Activated CD4-positive, alpha-beta T cell treated with anti-CD3 and anti-CD28 coated beads for 4 hours (primary cell): ENCODE measurements at regions not wholly inside any gene's neighbourhood (a gene's known extent, or its start where the extent isn't known, plus 50 kb on each side); places are given as distances from the start of the nearest gene placed in this dataset.

Source experiments
- DNase-seq, 2 donors: peaks; one replicate each; pipeline ENCODE4 v3.0.0-alpha.2; 2020

DNA sequence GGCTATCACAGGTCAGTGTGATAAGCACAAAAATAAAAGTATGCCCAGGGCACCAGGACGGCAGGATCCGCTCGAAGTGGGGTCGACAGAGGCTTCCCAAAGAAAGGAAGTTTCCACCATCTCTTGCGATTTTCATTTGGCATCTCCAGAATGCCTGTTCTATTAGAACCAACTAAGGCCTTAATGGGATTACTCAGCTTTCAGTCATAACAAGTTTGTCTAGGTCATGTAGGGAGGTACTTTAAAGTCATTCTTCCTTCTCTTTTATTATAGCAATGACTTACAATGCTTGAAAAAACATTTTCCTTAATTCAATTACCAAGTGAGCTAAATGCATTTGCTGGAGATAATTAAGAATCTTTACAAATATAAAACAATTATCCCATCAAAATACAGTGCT, 83.6 kb upstream of the DIO3 start:
- no peak for DNase-seq

DNA sequence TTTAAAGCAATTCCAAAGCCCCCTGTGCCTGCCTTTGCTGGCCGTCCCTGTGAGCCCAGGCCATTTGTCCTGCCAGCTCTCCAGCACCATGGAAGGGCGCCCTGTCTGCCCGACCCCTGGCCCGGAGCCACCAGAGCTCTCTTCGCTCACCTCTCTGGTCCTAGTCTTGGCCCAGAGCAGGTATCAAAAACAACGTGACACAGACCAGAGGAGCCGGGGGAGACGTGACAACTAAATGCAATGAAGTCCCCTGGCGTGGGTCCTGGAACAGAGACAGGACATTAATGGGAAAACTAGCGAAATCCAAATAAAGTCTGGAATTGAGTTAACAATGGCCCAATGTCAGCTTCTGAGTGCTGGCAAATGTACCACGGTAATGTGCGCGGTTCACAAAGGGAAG, 83.2 kb upstream of the DIO3 start:
- no peak for DNase-seq

DNA sequence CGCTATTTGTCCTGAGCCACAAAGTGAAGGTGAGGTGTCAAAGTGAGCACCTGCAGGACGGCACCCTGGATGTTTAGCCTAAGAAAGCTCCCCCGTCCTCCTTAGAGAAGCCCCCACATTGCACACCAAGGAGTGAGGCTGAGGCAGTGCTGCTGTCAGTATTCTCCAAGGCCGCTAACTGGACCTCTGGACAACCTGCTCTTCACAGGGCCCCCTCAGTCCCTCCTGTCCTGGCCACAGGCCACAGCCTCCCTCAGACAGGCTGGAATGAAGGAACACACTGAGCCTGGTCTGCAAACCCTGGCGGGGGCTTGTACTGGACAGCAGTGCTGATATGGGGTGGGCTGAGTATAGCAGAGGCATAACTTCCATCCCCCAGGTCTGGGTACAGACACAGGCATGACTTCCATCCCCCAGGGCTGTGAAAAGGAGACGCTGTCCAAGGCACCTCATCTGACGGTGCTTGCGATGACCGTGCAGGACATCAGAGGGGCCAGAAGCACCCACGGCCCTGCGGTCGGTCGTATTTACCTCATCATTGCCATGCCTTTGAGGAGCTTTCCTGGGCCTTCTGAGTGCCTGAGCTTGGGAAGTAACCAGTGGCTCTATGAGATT, 82.4 kb upstream of the DIO3 start:
- no peak for DNase-seq

DNA sequence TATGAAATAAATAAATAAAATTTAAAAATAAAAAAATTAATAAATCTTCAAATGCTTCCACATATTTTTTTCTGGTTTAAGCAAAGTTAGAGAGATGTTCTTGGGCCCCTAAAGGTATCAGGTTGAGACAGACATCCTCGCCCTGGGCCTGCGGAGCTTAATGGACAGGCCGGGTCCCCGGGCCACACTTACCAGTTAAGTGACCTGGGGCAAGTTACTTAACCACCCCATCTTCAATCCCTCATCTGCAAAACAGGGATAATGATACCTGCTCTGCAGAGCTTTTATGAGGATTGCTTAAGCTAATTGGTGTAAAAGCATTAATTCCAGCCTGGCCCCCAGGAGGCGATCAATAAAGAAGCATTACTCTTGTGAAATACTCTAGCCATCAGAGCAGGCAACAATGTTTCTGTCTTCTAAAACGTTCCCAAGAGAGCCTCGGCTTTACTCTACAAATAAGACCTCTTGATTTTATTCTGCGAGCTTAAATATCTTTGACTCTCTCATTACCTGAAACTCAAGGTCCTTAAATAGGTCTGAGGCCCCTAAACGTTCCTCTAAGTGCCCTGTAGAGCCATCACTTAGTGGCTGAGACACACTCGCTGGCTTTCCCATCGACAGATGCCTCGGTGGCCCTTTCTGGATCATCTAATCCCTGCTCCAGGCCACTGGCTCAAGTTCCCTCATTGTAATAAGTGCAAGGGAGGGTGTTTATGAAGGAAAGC, 81.1 kb upstream of the DIO3 start:
- no peak for DNase-seq

DNA sequence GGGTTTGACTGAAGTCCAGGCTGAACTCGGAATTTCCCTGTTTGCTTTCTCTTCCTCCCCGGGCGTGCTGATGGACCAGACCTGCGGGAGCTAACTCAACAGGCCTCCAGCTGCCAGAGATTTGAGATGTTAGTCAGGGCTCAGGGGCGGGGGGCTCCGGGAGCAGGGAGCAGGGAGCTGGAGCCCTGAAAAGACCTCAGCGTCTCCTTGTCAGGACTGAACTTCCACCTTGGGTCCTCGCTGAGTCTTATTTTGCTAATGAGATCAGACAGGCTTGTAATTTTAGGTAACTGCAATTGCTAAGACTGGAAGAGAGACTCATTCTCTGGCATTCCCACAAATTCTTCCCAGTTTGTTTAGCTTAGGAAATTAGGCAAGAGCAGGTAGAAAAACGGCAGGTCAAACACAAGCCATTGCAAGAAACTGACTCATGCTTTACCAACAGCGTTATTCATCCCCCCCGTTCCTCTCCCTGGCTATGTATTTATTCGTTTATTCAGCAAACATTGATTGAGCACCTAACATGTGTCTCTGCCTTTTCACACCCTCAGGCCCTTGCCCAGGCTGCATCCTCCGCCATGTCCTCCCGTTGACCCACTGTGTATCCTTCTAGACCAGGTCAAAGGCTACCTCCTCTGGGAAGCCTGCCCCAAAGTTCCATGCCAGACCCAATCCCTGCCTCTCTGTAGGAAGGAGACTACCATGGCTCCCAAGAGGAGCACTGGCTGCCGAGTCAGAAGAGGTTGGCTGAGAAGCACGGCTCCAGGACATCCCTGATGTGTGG, 80.4 kb upstream of the DIO3 start:
- DNase-seq, result no peak

DNA sequence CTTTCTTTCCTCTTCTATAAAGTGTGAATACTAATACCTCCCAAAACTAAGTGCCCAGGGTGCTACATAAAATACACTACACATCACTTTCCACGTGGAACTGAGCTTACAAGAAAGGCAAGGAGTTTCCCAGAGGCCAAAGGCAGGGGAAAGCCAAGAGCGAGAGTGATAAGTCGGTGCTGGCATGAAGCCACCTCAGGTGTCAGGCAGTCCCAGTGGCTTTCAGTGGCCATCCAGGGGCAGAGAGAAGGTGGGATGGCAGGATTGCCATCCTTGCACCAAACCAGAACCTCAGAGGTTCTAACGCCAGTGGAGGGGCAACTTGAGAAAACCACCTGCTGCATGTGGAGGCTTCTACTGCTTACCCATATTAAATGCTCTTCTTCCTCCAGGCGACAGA, 79.7 kb upstream of the DIO3 start:
- no peak for DNase-seq

DNA sequence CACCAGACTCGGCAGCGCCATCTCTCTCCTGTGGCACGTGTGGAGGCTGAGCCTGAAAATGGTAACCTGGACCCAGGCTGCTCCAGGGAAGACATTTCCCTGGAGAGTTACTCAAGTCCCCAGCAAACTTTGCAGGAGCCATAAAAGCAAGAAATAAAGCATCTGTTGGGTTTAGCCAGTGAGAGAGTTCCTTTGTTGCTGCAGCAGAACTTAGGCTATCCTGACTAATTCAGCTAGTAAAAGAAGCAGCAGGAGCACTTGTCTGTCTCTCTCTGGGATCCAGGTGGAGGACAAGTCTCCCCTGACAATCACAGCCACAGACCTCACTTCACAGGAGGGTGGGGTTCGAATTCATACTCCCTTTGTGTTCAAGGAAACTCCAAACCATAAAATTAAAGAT, 79.2 kb upstream of the DIO3 start:
- DNase-seq, result no peak

DNA sequence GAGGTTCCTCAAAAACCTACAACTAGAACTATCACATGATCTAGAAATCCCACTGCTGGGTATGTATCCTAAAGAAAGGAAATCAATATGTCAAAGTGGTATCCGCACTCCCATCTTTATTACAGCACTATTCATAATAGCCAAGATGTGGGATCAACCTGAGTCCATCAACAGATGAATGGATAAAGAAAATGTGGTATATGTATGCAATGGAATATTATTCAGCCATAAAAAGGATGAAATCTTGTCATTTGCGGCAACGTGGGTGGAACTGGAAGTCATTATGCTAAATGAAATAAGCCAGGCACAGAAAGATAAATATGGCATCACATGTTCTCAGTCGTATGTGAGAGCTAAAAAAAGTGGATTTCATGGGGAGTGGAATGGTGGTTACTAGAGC, 77.5 kb upstream of the DIO3 start:
- no peak for DNase-seq

DNA sequence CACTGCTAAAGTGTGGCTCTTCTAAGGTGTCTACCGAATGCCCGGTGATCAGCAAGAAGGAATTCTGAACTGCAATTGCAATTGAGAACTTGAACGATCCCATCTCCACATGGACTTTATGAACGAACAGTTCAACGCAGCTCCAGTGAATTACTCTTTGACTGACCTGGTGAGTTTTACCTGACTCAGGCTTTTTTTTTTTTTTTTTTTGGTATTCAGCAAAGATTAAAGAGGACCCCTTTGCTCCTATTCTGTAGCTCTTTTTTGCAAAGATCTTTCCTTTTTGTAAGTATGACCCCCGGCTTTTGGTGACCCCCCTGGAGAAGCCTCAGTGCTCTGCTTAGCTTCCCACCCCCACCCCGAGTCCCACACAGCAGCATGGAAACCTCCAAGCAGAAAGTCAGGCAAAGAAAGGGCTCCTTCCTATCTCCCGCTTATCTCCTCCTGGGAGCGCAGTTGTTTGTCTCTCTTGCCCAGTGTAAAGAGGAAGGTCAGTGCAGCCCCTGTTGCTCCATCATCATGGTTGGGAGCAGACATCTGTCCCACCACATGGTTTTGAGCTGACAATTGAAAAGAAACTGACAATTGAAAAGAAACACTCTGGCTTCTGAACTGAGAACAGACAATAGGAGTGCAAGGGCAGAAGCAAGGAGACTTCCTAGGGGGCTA, 72.1 kb upstream of the DIO3 start:
- DNase-seq, result no peak

DNA sequence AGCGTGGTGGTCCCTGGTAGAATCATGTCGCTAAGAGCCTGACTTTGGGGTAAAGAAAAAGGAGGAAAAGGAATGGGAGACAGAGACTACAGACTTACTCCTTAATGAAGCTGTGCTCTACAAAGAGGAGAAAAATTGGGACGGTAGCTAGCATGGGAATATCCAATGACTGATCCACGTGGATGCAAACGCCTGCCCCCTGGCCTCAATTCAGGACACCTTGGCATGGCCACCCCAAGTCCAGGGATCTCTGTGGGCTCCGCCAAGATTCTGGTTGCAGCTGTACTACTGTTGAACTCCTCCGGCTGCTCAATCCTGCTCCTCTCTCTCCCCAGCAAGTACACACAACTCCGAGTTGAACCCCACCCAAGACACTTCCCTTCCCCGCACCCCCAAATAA, 70.5 kb upstream of the DIO3 start:
- DNase-seq, result no peak

DNA sequence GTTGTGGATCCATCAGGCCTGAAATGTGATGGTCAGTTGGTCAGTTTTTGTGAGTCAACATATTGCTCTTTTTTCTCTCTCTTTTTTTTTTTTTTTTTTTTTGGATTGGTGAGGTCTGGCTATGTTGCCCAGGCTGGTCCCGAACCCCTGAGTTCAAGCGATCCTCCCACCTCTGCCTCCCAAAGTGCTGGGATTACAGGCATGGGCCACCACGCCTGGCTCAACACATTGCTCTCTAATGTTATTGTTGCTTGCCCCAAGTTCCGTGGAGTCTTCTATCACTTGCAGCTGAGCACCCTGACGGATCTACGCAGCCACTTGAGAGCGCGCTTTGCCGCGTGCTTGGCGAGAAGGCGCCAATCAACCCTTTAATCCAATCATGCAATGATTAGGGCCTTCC, 69.5 kb upstream of the DIO3 start:
- no peak for DNase-seq

DNA sequence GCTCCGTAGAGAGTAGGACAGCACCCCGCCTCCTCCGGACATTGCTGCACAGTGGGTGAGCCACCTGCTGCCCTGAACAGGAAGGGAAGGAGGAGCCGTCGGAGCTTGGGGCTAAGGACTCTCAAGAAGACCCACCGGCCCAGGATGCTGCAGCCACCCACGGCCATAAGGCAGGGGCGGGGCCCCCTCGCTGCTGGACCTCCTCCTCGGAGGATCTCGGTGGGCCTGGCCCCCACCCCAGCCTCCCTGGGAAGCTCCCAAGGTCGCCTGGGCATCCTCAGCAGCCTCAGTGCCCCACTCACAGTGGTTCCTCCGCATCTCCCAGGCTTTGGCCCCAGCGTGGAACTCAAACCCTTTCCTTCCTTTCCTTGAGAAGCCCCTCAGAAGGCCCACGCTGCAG, 68.6 kb upstream of the DIO3 start:
- DNase-seq, result no peak

DNA sequence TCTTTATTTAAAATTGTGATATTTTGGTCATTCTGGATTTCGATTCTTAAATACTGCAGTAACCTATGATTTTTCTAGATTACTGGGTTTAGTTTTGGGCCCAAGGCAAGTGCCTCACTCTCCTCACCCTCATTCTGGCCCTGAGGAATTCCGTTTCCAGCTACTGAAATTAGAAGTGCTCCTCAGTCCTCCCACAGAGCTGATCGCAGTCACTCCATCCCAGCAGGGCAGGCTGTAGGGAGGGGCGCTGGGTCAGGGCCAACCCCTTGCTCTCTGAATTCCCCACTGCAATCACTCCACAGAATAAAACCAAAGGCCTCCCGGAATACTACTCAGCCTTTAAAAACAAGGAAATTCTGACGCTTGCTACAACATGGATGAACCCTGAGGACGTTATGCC, 66.5 kb upstream of the DIO3 start:
- no peak for DNase-seq

DNA sequence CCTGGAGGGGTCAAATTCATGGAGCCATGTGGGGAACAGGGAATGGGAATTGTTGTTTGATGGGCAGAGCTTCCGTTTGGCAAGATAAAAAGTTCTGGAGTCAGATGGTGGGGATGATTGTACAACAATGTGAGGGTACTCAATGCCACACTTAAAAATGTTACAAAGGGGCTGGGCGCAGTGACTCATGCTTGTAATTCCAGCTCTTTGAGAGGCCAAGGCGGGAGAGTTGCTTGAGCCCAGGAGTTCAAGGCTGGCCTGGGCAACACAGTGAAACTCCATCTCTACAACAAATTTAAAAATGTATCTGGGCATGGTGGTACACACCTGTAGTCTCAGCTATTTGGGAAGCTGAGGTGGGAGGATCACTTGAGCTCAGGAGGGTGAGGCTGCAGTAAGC, 66.0 kb upstream of the DIO3 start:
- no peak for DNase-seq

DNA sequence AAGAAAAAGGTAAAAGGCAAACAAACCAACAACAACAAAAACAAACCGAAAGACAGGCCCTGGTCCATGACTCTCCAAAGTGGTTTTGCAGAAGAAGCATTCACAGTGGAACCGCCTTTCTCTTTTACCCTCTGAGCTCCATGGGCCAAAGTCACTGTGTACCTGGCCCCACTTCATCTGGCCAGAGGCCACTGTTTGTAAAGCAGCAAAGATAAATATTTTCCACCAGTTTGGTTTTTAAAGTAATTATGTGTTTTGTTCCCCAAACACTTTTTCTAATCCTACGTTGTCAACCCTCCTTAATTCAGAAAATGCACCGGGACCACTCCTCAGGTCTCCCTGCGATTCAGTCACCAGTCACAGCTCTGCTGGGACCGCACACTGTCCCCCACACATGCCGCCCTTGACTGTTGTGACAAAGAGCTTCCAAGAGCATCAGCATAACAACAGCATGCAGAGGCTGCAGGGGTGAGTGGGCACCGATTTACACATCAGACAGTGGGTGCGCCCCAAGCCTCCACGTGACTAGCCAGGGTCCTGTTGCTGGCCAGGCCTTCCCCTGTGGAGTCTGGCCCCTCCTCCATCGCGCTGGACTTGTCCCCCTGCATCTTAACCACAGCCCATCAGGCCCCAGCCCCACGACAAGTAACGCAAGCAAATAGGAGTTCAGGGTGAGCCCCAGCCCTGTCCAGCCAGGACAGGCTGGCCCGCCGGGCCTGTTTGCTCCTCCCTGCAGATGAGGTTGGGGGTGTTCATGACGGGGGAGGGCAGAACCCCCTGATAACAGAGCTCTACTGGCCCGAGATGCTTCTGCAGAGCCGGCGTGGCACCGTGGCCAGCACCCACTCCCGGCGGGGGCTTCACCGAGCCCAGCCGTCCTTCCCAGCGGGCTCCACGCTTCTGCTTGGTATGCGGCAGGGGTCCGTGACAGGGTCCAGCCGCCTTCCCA, 65.2 kb upstream of the DIO3 start:
- no peak for DNase-seq

DNA sequence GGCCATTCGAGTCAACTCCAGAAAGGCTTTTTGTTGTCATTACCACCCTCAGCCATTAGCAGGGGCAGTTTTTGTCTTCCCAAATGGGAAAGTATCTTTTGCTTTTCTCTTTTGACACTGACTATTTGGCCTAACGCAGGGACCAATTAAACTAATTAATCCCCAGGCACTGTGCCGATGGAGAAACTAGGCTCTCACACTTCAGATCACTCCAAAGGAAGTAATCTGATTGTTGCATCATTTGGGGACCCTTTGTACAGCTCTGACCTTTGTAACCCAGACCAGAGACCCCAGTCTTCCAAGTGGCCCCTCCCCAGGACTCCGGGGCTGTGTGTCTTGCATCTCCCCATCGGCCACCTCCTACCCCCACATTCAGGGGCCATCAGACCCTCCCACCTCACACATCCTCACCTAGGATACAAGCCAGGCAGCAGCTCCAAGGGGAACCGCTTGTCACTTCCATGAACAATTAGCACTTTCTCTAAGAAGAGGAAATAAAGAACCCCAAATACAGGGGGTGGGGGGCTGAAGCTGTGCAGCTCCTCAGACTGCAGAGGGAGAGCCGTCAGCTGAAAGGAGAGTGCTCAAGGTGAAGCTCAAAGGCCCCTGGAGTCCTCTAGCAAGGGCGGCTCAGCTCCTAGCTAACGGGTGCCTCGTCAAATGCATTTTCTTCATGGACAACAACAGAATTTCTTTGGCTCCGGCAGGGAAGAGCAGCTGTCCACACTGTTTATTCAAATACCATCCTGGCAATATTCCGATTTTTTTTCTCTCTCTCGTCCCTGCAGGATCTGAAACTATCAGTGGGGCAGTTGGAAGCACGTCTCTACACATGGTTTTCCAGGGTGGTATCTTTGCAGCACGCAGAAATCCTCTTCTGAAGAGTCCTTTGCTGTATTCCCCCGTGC, 64.3 kb upstream of the DIO3 start:
- DNase-seq, result no peak

DNA sequence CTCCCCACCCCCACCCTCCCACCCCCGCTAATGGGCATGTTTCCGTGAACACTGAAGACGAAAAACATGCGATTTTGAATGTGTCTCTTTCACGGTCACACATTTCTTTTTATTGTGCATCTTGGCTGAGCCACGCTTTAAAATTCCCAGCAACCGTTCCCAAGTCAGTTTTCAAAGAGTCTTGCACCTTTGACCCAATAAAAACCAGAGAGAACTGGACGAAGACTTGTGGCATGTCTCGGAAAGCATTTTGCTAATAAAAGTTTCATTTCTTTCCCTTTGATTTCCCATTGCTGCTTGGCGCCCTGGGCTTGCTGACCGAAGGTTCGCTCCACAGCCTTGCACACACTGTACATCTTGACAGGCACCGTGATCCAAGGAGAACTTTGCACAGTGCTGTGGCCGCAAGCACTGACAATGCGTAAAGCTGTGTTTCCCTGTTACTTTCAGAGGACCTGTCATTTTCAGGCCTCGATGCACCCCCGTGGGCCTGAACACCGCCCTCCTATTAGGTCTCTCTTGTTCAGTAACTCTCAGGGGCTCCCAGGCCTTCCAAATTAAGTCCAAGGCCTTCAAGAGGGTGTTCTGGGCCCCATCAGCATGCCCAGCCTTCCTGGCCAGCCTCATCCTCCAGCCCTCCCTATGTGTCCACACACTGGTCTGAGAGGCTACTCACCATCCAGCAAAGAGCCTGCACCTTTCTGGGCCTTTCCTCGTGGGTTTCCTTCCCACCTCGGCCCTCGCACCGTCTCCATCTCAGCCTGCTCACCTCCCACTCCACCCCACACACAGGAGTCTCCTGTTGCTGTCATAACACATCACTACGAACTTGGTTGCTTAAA, 63.4 kb upstream of the DIO3 start:
- DNase-seq, result no peak

DNA sequence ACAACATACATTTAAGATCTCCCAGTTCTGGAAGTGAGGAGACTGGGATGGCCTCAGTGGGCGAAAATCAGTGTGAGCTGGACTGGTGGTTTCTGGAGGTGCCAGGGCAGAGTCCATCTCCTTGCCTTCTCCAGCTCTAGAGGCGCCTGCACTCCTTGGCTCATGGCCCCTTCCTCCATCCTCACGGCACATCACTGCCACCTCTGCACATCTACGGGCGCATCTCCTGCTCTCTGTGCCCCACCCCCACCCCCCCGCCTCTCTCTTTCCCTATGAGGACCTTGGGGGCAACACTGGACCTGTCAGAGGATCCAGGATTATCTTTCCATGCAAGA, 62.8 kb upstream of the DIO3 start:
- DNase-seq, result no peak

DNA sequence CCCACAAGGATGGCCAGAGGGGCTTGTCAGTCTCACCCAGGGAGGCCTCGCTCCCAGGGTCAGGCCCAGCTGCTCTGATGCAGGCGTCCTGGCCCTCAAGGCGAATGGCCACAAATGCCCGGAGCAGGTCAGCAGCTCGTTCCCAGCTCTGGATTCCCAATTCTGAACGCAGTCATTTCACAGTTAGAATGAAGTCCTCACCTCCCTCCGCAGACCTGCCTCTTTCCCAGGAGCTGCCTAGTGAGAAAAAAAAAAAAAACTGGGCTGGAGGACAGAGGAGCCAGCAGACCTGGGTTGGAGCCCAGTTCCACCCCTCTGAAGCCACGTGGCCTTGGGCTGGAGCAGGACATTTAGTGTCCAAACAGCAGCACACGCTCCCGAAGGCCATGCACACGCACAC, 62.2 kb upstream of the DIO3 start:
- no peak for DNase-seq

DNA sequence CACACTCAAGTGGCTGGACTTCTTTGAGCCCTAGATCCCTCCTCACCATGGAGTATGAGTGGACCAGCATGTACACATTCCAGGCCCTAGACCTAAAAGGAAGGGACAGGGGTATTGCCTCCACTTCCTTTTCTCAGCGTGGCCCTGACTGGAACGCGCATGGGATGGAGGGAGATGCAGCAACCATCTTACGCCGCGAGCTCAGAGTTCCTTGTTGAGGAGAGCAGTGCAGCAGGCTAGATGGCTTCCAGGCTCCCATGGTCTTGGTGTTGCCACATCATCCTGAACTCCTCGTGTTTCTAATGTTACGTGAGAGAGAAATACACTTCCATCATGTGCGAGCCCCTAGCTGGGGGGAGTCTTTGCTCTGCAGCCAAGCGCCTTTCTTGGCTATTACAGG, 61.8 kb upstream of the DIO3 start:
- no peak for DNase-seq

DNA sequence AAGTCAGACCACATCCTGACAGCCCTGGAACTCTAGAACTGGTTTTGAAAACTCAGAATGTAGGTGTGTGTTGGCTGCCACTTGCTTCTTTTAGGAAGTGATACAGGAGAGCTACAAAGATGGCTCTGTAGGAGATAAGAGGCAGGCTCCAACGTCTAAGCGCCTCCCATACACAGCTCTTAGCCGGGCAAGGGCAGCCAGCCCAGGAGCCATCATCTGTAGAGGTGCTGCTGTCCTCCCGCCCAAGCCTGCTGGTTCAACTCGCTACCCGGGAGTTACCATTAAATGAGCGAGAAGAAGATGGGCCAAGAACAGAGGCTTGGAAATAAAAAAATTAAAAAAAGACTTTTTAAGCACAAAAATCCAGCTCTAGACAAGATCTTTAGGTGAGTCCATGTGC, 61.2 kb upstream of the DIO3 start:
- no peak for DNase-seq
